ENCODE measurements at regions not wholly inside any gene's neighbourhood (a gene's known extent, or its start where the extent isn't known, plus 50 kb on each side); places are given as distances from the start of the nearest gene placed in this dataset.
A peak's percentile ranks its signal among the peaks of the same experiment; 100 is the strongest.
"Not testable (repeated sequence)": the region's sequence is repeated elsewhere in the genome, so short reads cannot be mapped to it uniquely, and the experiment has no call there.

- not testable (repeated sequence) for DNase-seq (ENCODE audit: low spot score)
Observed at GRCh38 chr6:26720663-26721218, 61.2 kb upstream of the ZNF322 start.

GRCh38 chr6:26730019-26730766 is 70.6 kb upstream of the ZNF322 start:
- DNase-seq (ENCODE audit: low spot score) = not testable (repeated sequence)

- not testable (repeated sequence) for DNase-seq (ENCODE audit: low spot score)
Observed at GRCh38 chr6:26734776-26735472, 75.4 kb upstream of the ZNF322 start.

GRCh38 chr6:26739811-26740210 is 80.3 kb upstream of the ZNF322 start:
- no peak for DNase-seq (ENCODE audit: low spot score)

- DNase-seq (ENCODE audit: low spot score) = peak; percentile 39
Observed at GRCh38 chr6:26743157-26743821, 83.7 kb upstream of the ZNF322 start.

GRCh38 chr6:26743941-26744699 is 84.6 kb upstream of the ZNF322 start:
- DNase-seq (ENCODE audit: low spot score) = no peak

GRCh38 chr6:26744837-26745282 is 85.3 kb upstream of the ZNF322 start:
- not testable (repeated sequence) for DNase-seq (ENCODE audit: low spot score)

GRCh38 chr6:26745964-26746363 is 86.4 kb upstream of the ZNF322 start:
- not testable (repeated sequence) for DNase-seq (ENCODE audit: low spot score)

GRCh38 chr6:26749126-26749758 is 89.7 kb upstream of the ZNF322 start:
- DNase-seq (ENCODE audit: low spot score) = not testable (repeated sequence)

- not testable (repeated sequence) for DNase-seq (ENCODE audit: low spot score)
Observed at GRCh38 chr6:26749759-26750126, 90.2 kb upstream of the ZNF322 start.

- no peak for DNase-seq (ENCODE audit: low spot score)
Observed at GRCh38 chr6:26754212-26754611, 94.7 kb upstream of the ZNF322 start.

- not testable (repeated sequence) for DNase-seq (ENCODE audit: low spot score)
Observed at GRCh38 chr6:26754801-26755200, 95.3 kb upstream of the ZNF322 start.

- not testable (repeated sequence) for DNase-seq (ENCODE audit: low spot score)
Observed at GRCh38 chr6:26756067-26756805, 96.7 kb upstream of the ZNF322 start.

GRCh38 chr6:26766203-26766902 is 106.8 kb upstream of the ZNF322 start:
- not testable (repeated sequence) for DNase-seq (ENCODE audit: low spot score)

- DNase-seq (ENCODE audit: low spot score) = not testable (repeated sequence)
Observed at GRCh38 chr6:26770941-26771666, 111.6 kb upstream of the ZNF322 start.

GRCh38 chr6:26773414-26773813 is 113.9 kb upstream of the ZNF322 start:
- not testable (repeated sequence) for DNase-seq (ENCODE audit: low spot score)

GRCh38 chr6:26780563-26780962 is 121.0 kb upstream of the ZNF322 start:
- DNase-seq (ENCODE audit: low spot score) = not testable (repeated sequence)

GRCh38 chr6:26795474-26796307 is 136.1 kb upstream of the ZNF322 start:
- not testable (repeated sequence) for DNase-seq (ENCODE audit: low spot score)
